ENCODE measurements at regions not wholly inside any gene's neighbourhood (a gene's known extent, or its start where the extent isn't known, plus 50 kb on each side); places are given as distances from the start of the nearest gene placed in this dataset.

GRCh38 chr1:217052196-217052595 is 329.0 kb upstream of the ESRRG start:
- H3K27ac ChIP-seq (ENCODE audit: low read depth in 1 of 2, low read length in 2 of 2): no peak overlapping the region
- H3K9ac ChIP-seq (ENCODE audit: low read depth in 1 of 2, low read length in 2 of 2): no peak overlapping the region
- no peaks in the 10 kb centered on the region for H3K4me1 ChIP-seq (ENCODE audit: control insufficient read depth in 4 of 4, insufficient read depth in 4 of 4, low read length in 3 of 4)
- peaks cover 0 to 2% (median 0%) of the 10 kb centered on the region in 4 donors for H3K27me3 ChIP-seq (ENCODE audit: control insufficient read depth in 4 of 4, insufficient read depth in 4 of 4, low read length in 3 of 4)
- WGBS: 84% methylated on average over 2 of the region's 2 CpGs
- TF ChIP-seq FOXA1 (IDR thresholded peaks at IDR 0.05): no peak
- TF ChIP-seq MAX (IDR thresholded peaks at IDR 0.05): no peak
- TF ChIP-seq NR2F2 (IDR thresholded peaks at IDR 0.05): no peak
- TF ChIP-seq CTCF (IDR thresholded peaks at IDR 0.05; ENCODE audit: low read depth, low read length, missing input control): no peak
- no peak for DNase-seq (ENCODE audit: low spot score)
- H3K9me3 ChIP-seq (ENCODE audit: control insufficient read depth in 4 of 4, low read length in 3 of 4): no peaks in the 10 kb centered on the region
- H3K36me3 ChIP-seq (ENCODE audit: control insufficient read depth in 4 of 4, insufficient read depth in 3 of 4, low read depth in 1 of 4, low read length in 3 of 4): no peaks in the 10 kb centered on the region
- H3K4me3 ChIP-seq (ENCODE audit: low read depth in 1 of 3, low read length in 3 of 3): no peak overlapping the region

- no peak overlapping the region for H3K4me3 ChIP-seq (ENCODE audit: low read depth in 1 of 3, low read length in 3 of 3)
- H3K27me3 ChIP-seq (ENCODE audit: control insufficient read depth in 4 of 4, insufficient read depth in 4 of 4, low read length in 3 of 4): peaks cover 0 to 2% (median 0%) of the 10 kb centered on the region in 4 donors
- no peaks in the 10 kb centered on the region for H3K36me3 ChIP-seq (ENCODE audit: control insufficient read depth in 4 of 4, insufficient read depth in 3 of 4, low read depth in 1 of 4, low read length in 3 of 4)
- no peaks in the 10 kb centered on the region for H3K4me1 ChIP-seq (ENCODE audit: control insufficient read depth in 4 of 4, insufficient read depth in 4 of 4, low read length in 3 of 4)
- H3K27ac ChIP-seq (ENCODE audit: low read depth in 1 of 2, low read length in 2 of 2): no peak overlapping the region
- no peak for DNase-seq (ENCODE audit: low spot score)
- H3K9me3 ChIP-seq (ENCODE audit: control insufficient read depth in 4 of 4, low read length in 3 of 4): no peaks in the 10 kb centered on the region
- no peak overlapping the region for H3K9ac ChIP-seq (ENCODE audit: low read depth in 1 of 2, low read length in 2 of 2)
- TF ChIP-seq HNF4G (IDR thresholded peaks at IDR 0.05) (no peak), CTCF (IDR thresholded peaks at IDR 0.05; ENCODE audit: low read depth, low read length, missing input control) (no peak), FOXA2 (IDR thresholded peaks at IDR 0.05) (no peak), SP1 (IDR thresholded peaks at IDR 0.05) (no peak), REST (IDR thresholded peaks at IDR 0.05) (no peak), YY1 (IDR thresholded peaks at IDR 0.05) (no peak), FOXA1 (IDR thresholded peaks at IDR 0.05) (no peak), ZBTB33 (IDR thresholded peaks at IDR 0.05) (no peak), EGR1 (IDR thresholded peaks at IDR 0.05; ENCODE audit: low read depth in 2 of 2) (no peak), RXRA (IDR thresholded peaks at IDR 0.05) (no peak), NR2F2 (IDR thresholded peaks at IDR 0.05) (no peak), JUND (IDR thresholded peaks at IDR 0.05) (no peak)
- 45% methylated on average over 2 of the region's 2 CpGs for WGBS
Measured at GRCh38 chr1:217049721-217050120, 326.5 kb upstream of the ESRRG start.
